K562 (cell line): ENCODE measurements at regions not wholly inside any gene's neighbourhood (a gene's known extent, or its start where the extent isn't known, plus 50 kb on each side); places are given as distances from the start of the nearest gene placed in this dataset.

Experiments used
- ATAC-seq: fragments of 200-7000 bp; cut with Tn5 transposase; 3 replicates; pipeline ENCODE4 v1.9.1; 2020; ENCODE audit warnings: moderate library complexity
- BruUV-seq: library from RNA; stranded (reverse); fragments of 400-500 nt; replicated peaks from 2 replicates; lab custom pipeline; 2021; lab: Mats Ljungman, UMichigan
- CTCF ChIA-PET: fragments of 300-600 bp; formaldehyde crosslinking; extraction: SDS; loops from one replicate; lab custom pipeline; 2021; ENCODE audit warnings: low intra/inter-chr PET ratio; lab: Yijun Ruan, JAX
- POLR2A ChIA-PET: fragments of 300-600, 350-650 bp; sonication (Branson Sonifier 250); formaldehyde crosslinking; extraction: SDS; loops from one replicate; lab custom pipeline; 2021; ENCODE audit warnings: antibody characterized with exemption, inconsistent platforms; lab: Yijun Ruan, JAX
- DNase-seq, 4 experiments: peaks; one replicate each; pipeline versions ENCODE4 v3.0.0 to v3.0.0-alpha.2; 2011 to 2018; ENCODE audit warnings: low spot score in 3 of 4, mixed read lengths in 3 of 4; ENCODE audit errors: extremely low read depth in 1 of 4
- FAIRE-seq: peaks from 2 replicates; lab custom pipeline; 2011; peaks lifted over from hg19 to GRCh38; lab: Jason Lieb, UNC
- H2AFZ ChIP-seq: 2 replicates; pipeline ENCODE4 v1.6.0; 2011; ENCODE audit warnings: low read depth, low read length, control low read depth, inconsistent platforms
- H3K27ac ChIP-seq: fragments of 200-600 bp; 3 replicates; pipeline ENCODE4 v1.8.0; 2011; ENCODE audit warnings: low read depth, mild to moderate bottlenecking, control low read depth, inconsistent platforms, low read length, moderate library complexity, mixed read lengths; ENCODE audit errors: extremely low read depth
- H3K27me3 ChIP-seq, 2 experiments: fragments of 300-600 bp in 1 of 2; 2 replicates in 1 of 2; 3 replicates in 1 of 2; pipeline versions ENCODE4 v1.6.0 to v1.8.0; 2011; ENCODE audit warnings: inconsistent platforms in 2 of 2, low read length in 2 of 2, mild to moderate bottlenecking in 1 of 2, mixed read lengths in 1 of 2, moderate library complexity in 1 of 2; ENCODE audit not compliant: control insufficient read depth in 2 of 2, insufficient read depth in 2 of 2
- H3K36me3 ChIP-seq: fragments of 300-600 bp; 3 replicates; pipeline ENCODE4 v1.8.0; 2011; ENCODE audit warnings: mild to moderate bottlenecking, low read length, inconsistent platforms; ENCODE audit not compliant: control insufficient read depth, insufficient read depth
- H3K4me1 ChIP-seq, 2 experiments: fragments of 200-600 bp in 1 of 2; replicated peaks in 1 of 2; 2 replicates in 1 of 2; 3 replicates in 1 of 2; pipeline versions ENCODE4 v1.5.1 to v1.8.0; 2011; ENCODE audit warnings: inconsistent platforms in 2 of 2, low read length in 2 of 2, mild to moderate bottlenecking in 1 of 2, mixed read lengths in 1 of 2, moderate library complexity in 1 of 2; ENCODE audit not compliant: control insufficient read depth in 2 of 2, insufficient read depth in 2 of 2
- H3K4me2 ChIP-seq: 2 replicates; pipeline ENCODE4 v1.6.1; 2011; ENCODE audit warnings: low read length, control low read depth, inconsistent platforms, mixed read lengths; ENCODE audit not compliant: insufficient read depth
- H3K4me3 ChIP-seq: fragments of 200-600 bp; sonication (generic), shearing (Covaris generic); 2 replicates; pipeline ENCODE4 v1.5.1; 2016; ENCODE audit warnings: control low read depth, inconsistent platforms
- H3K79me2 ChIP-seq: fragments of 200-600 bp; 3 replicates; pipeline ENCODE4 v1.8.0; 2011; ENCODE audit warnings: low read length, inconsistent platforms; ENCODE audit not compliant: control insufficient read depth, insufficient read depth
- H3K9ac ChIP-seq, 2 experiments: 2 replicates each; pipeline versions ENCODE4 v1.6.0 to v1.6.1; 2011; ENCODE audit warnings: low read depth in 2 of 2, low read length in 2 of 2, control low read depth in 1 of 2, inconsistent platforms in 1 of 2, mild to moderate bottlenecking in 1 of 2, mixed read lengths in 1 of 2; ENCODE audit not compliant: insufficient read depth in 1 of 2
- H3K9me1 ChIP-seq: one replicate; pipeline ENCODE4 v1.6.0; 2011; ENCODE audit warnings: inconsistent platforms, mild to moderate bottlenecking, low read length, moderate library complexity; ENCODE audit not compliant: control insufficient read depth, insufficient read depth
- H3K9me3 ChIP-seq: replicated peaks from 2 replicates; pipeline ENCODE4 v1.5.1; 2011; ENCODE audit warnings: low read depth, low read length, inconsistent platforms; ENCODE audit not compliant: control insufficient read depth, insufficient read depth
- H4K20me1 ChIP-seq: replicated peaks from 2 replicates; pipeline ENCODE4 v1.6.1; 2011; ENCODE audit warnings: low read length, inconsistent platforms, mixed read lengths; ENCODE audit not compliant: control insufficient read depth, insufficient read depth
- BRF2 ChIP-seq: IDR thresholded peaks from 3 replicates; pipeline ENCODE4 v1.6.1; 2011; ENCODE audit warnings: borderline replicate concordance, mild to moderate bottlenecking; ENCODE audit not compliant: insufficient read length, insufficient read depth
- FOXJ3 ChIP-seq: sonication (generic); formaldehyde crosslinking; IDR thresholded peaks from 2 replicates; pipeline ENCODE4 v1.4.0; 2020; ENCODE audit warnings: mild to moderate bottlenecking, missing genetic modification reagents
- MEIS2 ChIP-seq: fragments of 450-650 bp; IDR thresholded peaks from 2 replicates; pipeline ENCODE4 v1.6.1; 2014; ENCODE audit warnings: mild to moderate bottlenecking; ENCODE audit not compliant: partially characterized antibody
- MYC ChIP-seq, 2 experiments: fragments of 250-450 bp in 1 of 2; sonication (Bioruptor Pico) in 1 of 2; IDR thresholded peaks; 2 replicates each; pipeline versions ENCODE4 v1.5.1 to v1.6.1; 2012 to 2021; ENCODE audit warnings: low read depth in 2 of 2, borderline replicate concordance in 1 of 2, improper control_type of control experiment in 1 of 2, low read length in 1 of 2, mild to moderate bottlenecking in 1 of 2, moderate library complexity in 1 of 2
- NCOA2 ChIP-seq, 2 experiments: fragments of 450-650 bp; IDR thresholded peaks; 2 replicates each; pipeline ENCODE4 v1.6.1; 2018; ENCODE audit warnings: mild to moderate bottlenecking in 2 of 2, moderate library complexity in 1 of 2; ENCODE audit not compliant: partially characterized antibody in 2 of 2
- SAFB ChIP-seq: fragments of 200-400 bp; formaldehyde crosslinking; IDR thresholded peaks from 2 replicates; pipeline ENCODE4 v1.6.1; 2017; ENCODE audit warnings: low read depth, low read length, borderline replicate concordance
- SRSF1 ChIP-seq: fragments of 200-400 bp; formaldehyde crosslinking; IDR thresholded peaks from 2 replicates; pipeline ENCODE4 v1.6.1; 2017; ENCODE audit warnings: mild to moderate bottlenecking, low read depth, low read length, moderate library complexity
- TEAD4 ChIP-seq, 2 experiments: sonication (generic) in 1 of 2; formaldehyde crosslinking in 1 of 2; IDR thresholded peaks; 2 replicates each; pipeline versions ENCODE4 v1.6.1 to v1.8.0; 2012 to 2022; ENCODE audit warnings: borderline replicate concordance in 1 of 2, inconsistent platforms in 1 of 2, low read length in 1 of 2, mild to moderate bottlenecking in 1 of 2, missing genetic modification reagents in 1 of 2
- ZNF384 ChIP-seq: IDR thresholded peaks from 2 replicates; pipeline ENCODE4 v1.6.1; 2012; ENCODE audit warnings: low read depth, low read length, improper control_type of control experiment
- WGBS: fragments of 100-300 bp; shearing (Covaris generic); methylation state at CpG from one replicate; pipeline ENCODE4 v1.1.6; 2016; ENCODE audit warnings: low coverage, mixed read lengths; ENCODE audit not compliant: insufficient coverage; ENCODE audit errors: missing lambda C conversion rate; 5-methylcytosine and 5-hydroxymethylcytosine counted together
- in situ Hi-C: fragments of 300-500 bp; cut with MboI; formaldehyde crosslinking; loops from 4 replicates; pipeline ENCODE4 v1.15.0; 2018; ENCODE audit warnings: inconsistent platforms, mixed read lengths
- intact Hi-C: fragments of 100-400 bp; cut with micrococcal nuclease; formaldehyde crosslinking; loops from 2 replicates; pipeline ENCODE4 v1.14.2; 2022

GRCh38 chr11:29005401-29005980 lies 897.3 kb downstream of the METTL15 start:
- DNase-seq, result no peak
- no peak overlapping the region for H3K9ac ChIP-seq
- no peak overlapping the region for H2AFZ ChIP-seq
- no peak for TF ChIP-seq SAFB
- no peak for TF ChIP-seq SRSF1
- TF ChIP-seq MYC (IDR thresholded peaks at IDR 0.05; ENCODE audit: low read depth, low read length), result no peak
- TF ChIP-seq MYC (CRISPR knock-in tag; IDR thresholded peaks at IDR 0.05; ENCODE audit: borderline replicate concordance, low read depth), result no peak
- no peak for TF ChIP-seq TEAD4 (IDR thresholded peaks at IDR 0.05; ENCODE audit: low read length)
- no peak for TF ChIP-seq TEAD4 (CRISPR knock-in tag; IDR thresholded peaks at IDR 0.05; ENCODE audit: borderline replicate concordance)
- no peak for TF ChIP-seq MEIS2
- no peak for TF ChIP-seq BRF2
- TF ChIP-seq FOXJ3 (CRISPR knock-in tag), result no peak
- TF ChIP-seq NCOA2 (IDR thresholded peaks at IDR 0.05; ENCODE audit: partially characterized antibody in 2 of 2), result no peak
- TF ChIP-seq ZNF384, result no peak
- no peak for FAIRE-seq
- intact Hi-C loops (no loop called here), in situ Hi-C loops (no loop called here)
- no peak overlapping the region for H3K27ac ChIP-seq
- no peaks in the 10 kb centered on the region for H4K20me1 ChIP-seq
- H3K36me3 ChIP-seq, result no peaks in the 10 kb centered on the region
- H3K9me3 ChIP-seq, result no peaks in the 10 kb centered on the region
- ATAC-seq, result no peak
- H3K79me2 ChIP-seq, result no peaks in the 10 kb centered on the region
- no peaks in the 10 kb centered on the region for H3K27me3 ChIP-seq
- H3K4me2 ChIP-seq, result no peak overlapping the region
- BruUV-seq, result no TSS peak
- WGBS, result 0% methylated on average over 4 of the region's 4 CpGs
- POLR2A ChIA-PET, result no interaction called here
- no peak overlapping the region for H3K4me3 ChIP-seq
- CTCF ChIA-PET, result no interaction called here
- H3K4me1 ChIP-seq, result no peaks in the 10 kb centered on the region
- no peaks in the 10 kb centered on the region for H3K9me1 ChIP-seq
